HEK293 (cell line): ENCODE measurements at regions not wholly inside any gene's neighbourhood (a gene's known extent, or its start where the extent isn't known, plus 50 kb on each side); places are given as distances from the start of the nearest gene placed in this dataset.

Source experiments
- CTCF ChIP-seq: fragments of 450-650 bp; formaldehyde crosslinking; IDR thresholded peaks from 2 replicates; pipeline ENCODE4 v1.5.1; 2016; ENCODE audit warnings: missing biosample characterization, missing genetic modification characterization
- GLIS2 ChIP-seq: fragments of 450-650 bp; formaldehyde crosslinking; IDR thresholded peaks from 2 replicates; pipeline ENCODE4 v1.5.1; 2016; ENCODE audit warnings: missing biosample characterization, missing genetic modification characterization
- SETDB1 ChIP-seq: IDR thresholded peaks from one replicate; pipeline ENCODE4 v1.6.1; 2017; ENCODE audit warnings: mild to moderate bottlenecking, low read length, moderate library complexity, mixed read lengths; ENCODE audit not compliant: insufficient read length
- TCF7L2 ChIP-seq: IDR thresholded peaks from 2 replicates; pipeline ENCODE4 v1.6.1; 2011; ENCODE audit warnings: low read depth, mild to moderate bottlenecking, inconsistent platforms, low read length, moderate library complexity, borderline replicate concordance
- YY1 ChIP-seq: fragments of 450-650 bp; formaldehyde crosslinking; IDR thresholded peaks from 2 replicates; pipeline ENCODE4 v1.5.1; 2018; ENCODE audit warnings: missing biosample characterization, missing genetic modification characterization
- ZBTB21 ChIP-seq: fragments of 450-650 bp; formaldehyde crosslinking; IDR thresholded peaks from 2 replicates; pipeline ENCODE4 v1.5.1; 2017; ENCODE audit warnings: missing biosample characterization, missing genetic modification characterization
- ZBTB6 ChIP-seq: fragments of 450-650 bp; formaldehyde crosslinking; IDR thresholded peaks from 2 replicates; pipeline ENCODE4 v1.5.1; 2017; ENCODE audit warnings: missing biosample characterization, missing genetic modification characterization
- ZBTB8A ChIP-seq: fragments of 450-650 bp; formaldehyde crosslinking; IDR thresholded peaks from 2 replicates; pipeline ENCODE4 v1.5.1; 2016; ENCODE audit warnings: missing biosample characterization, missing genetic modification characterization
- ZNF112 ChIP-seq: fragments of 450-650 bp; formaldehyde crosslinking; IDR thresholded peaks from 2 replicates; pipeline ENCODE4 v1.5.0; 2017; ENCODE audit warnings: missing biosample characterization, missing genetic modification characterization
- ZNF214 ChIP-seq: fragments of 450-650 bp; formaldehyde crosslinking; IDR thresholded peaks from 2 replicates; pipeline ENCODE4 v1.5.1; 2017; ENCODE audit warnings: missing biosample characterization, mild to moderate bottlenecking, missing genetic modification characterization, borderline replicate concordance
- ZNF266 ChIP-seq: fragments of 450-650 bp; formaldehyde crosslinking; IDR thresholded peaks from 2 replicates; pipeline ENCODE4 v1.5.1; 2016; ENCODE audit warnings: missing biosample characterization, missing genetic modification characterization, low read depth
- ZNF423 ChIP-seq: fragments of 450-650 bp; formaldehyde crosslinking; IDR thresholded peaks from 2 replicates; pipeline ENCODE4 v1.5.1; 2016; ENCODE audit warnings: missing biosample characterization, missing genetic modification characterization
- ZNF639 ChIP-seq: fragments of 450-650 bp; formaldehyde crosslinking; IDR thresholded peaks from 2 replicates; pipeline ENCODE4 v1.5.1; 2016; ENCODE audit warnings: missing biosample characterization, missing genetic modification characterization
- ZNF768 ChIP-seq: fragments of 450-650 bp; formaldehyde crosslinking; IDR thresholded peaks from 2 replicates; pipeline ENCODE4 v1.5.1; 2018; ENCODE audit warnings: missing biosample characterization, mild to moderate bottlenecking, missing genetic modification characterization

- TF ChIP-seq CTCF (tag by site-specific recombination), result no peak
- no peak for TF ChIP-seq ZBTB8A (tag by site-specific recombination)
- TF ChIP-seq ZNF266 (tag by site-specific recombination), result no peak
- TF ChIP-seq YY1 (tag by site-specific recombination), result no peak
- no peak for TF ChIP-seq ZNF639 (tag by site-specific recombination)
- no peak for TF ChIP-seq GLIS2 (tag by site-specific recombination)
- no peak for TF ChIP-seq ZNF214
- TF ChIP-seq TCF7L2, result no peak
- no peak for TF ChIP-seq ZBTB6 (tag by site-specific recombination)
- no peak for TF ChIP-seq ZNF423 (tag by site-specific recombination)
- TF ChIP-seq ZNF112 (tag by site-specific recombination), result no peak
- TF ChIP-seq ZBTB21 (tag by site-specific recombination), result no peak
- TF ChIP-seq SETDB1, result no peak
- no peak for TF ChIP-seq ZNF768
Observed at GRCh38 chr16:51985126-51985525, 561.8 kb downstream of the TOX3 start.
